ENCODE measurements at regions not wholly inside any gene's neighbourhood (a gene's known extent, or its start where the extent isn't known, plus 50 kb on each side); places are given as distances from the start of the nearest gene placed in this dataset.

DNA sequence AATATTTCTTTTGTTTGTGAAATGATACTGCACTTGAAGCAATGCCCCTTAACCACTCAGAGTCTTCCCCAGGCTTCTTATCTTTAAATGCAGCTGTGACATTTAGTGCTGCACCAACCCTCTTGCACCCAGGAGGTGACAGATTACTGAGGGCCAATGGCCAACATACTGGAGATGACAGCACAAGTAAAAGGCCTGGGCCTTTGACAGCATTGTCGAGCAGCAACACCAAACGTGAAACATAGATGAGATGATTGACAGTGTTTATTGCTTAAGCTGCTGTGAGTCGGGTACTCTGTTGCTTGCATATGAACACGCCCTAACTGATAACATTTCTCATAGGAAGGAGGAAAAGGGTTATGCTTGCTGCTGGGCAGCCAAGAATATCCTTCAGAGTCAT lies 80.3 kb downstream of the THNSL2 start:
- no peak overlapping the region for H3K4me3 ChIP-seq
- TF ChIP-seq, protein P1, sequence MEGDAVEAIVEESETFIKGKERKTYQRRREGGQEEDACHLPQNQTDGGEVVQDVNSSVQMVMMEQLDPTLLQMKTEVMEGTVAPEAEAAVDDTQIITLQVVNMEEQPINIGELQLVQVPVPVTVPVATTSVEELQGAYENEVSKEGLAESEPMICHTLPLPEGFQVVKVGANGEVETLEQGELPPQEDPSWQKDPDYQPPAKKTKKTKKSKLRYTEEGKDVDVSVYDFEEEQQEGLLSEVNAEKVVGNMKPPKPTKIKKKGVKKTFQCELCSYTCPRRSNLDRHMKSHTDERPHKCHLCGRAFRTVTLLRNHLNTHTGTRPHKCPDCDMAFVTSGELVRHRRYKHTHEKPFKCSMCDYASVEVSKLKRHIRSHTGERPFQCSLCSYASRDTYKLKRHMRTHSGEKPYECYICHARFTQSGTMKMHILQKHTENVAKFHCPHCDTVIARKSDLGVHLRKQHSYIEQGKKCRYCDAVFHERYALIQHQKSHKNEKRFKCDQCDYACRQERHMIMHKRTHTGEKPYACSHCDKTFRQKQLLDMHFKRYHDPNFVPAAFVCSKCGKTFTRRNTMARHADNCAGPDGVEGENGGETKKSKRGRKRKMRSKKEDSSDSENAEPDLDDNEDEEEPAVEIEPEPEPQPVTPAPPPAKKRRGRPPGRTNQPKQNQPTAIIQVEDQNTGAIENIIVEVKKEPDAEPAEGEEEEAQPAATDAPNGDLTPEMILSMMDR (IDR thresholded peaks at IDR 0.05) = no peak

DNA sequence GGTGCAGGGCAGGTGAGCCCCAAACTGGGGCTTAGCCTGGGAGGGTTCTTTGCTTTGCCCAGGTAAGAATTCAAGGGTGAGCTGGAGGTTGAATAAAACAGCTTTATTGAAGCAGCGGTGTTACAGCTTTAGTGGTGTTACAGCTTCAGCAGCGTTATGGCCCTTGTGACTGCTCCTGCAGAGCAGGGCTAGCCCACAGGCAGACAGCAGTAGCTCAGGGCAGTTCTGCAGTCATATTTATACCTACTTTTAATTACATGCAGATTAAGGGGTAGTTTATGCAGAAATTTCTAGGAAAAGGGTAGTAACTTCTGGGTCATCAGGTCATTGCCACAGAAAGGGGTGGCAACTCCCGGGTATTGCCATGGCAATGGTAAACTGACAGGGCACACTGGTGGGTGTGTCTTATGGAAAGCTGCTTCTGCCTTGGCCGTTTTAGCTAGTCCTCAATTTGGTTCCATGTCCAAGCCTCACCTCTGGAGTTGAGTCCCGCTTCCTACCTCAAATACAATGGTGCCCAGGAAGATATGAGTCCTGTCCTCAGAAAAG lies 78.2 kb downstream of the THNSL2 start:
- intact Hi-C loops (cut with DNase I) = no loop called here
- TF ChIP-seq, protein P1 (IDR thresholded peaks at IDR 0.05) = no peak
- H3K27me3 ChIP-seq = no peaks in the 10 kb centered on the region
- DNase-seq (ENCODE audit: low spot score in 2 of 2) = no peak
- no peaks in the 10 kb centered on the region for H3K4me1 ChIP-seq
- no peaks in the 10 kb centered on the region for H3K36me3 ChIP-seq
- no peak overlapping the region for H3K27ac ChIP-seq
- no peaks in the 10 kb centered on the region for H3K9me3 ChIP-seq
- no peak overlapping the region for H3K4me3 ChIP-seq

More for the DNA sequence above, 80.3 kb downstream of the THNSL2 start:
- intact Hi-C loops (cut with DNase I) = no loop called here
- Histone ChIP-seq H3K9me3 (no peaks in the 10 kb centered on the region), H3K4me1 (no peaks in the 10 kb centered on the region), H3K36me3 (no peaks in the 10 kb centered on the region), H3K27me3 (no peaks in the 10 kb centered on the region), H3K27ac (no peak overlapping the region)
- DNase-seq (ENCODE audit: low spot score in 2 of 2) = no peak

DNA sequence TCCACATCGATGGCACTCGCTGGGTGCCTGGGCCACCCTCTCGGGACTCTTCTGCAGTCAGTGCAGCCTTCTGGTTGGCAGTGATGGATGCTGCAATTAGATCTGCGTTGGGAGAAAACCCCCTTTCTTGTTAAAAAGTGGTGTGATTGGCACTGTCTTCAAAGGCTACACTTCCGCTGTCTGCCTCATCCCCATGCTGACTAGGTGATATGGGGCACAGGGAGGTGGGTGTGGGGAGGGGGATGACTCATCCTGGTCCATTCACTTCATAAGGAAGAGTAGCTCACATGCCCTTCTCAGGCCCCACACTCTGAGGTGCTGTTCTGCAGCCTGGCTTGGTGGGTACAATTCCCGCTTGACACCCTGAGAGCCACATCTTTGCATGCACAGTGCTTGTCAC lies 77.4 kb downstream of the THNSL2 start:
- Histone ChIP-seq H3K4me1 (no peaks in the 10 kb centered on the region), H3K9me3 (no peaks in the 10 kb centered on the region), H3K27ac (no peak overlapping the region), H3K36me3 (no peaks in the 10 kb centered on the region), H3K4me3 (no peak overlapping the region), H3K27me3 (no peaks in the 10 kb centered on the region)
- intact Hi-C loops (cut with DNase I) = no loop called here
- no peak for DNase-seq (ENCODE audit: low spot score in 2 of 2)
- TF ChIP-seq, protein P1 (IDR thresholded peaks at IDR 0.05) = no peak

DNA sequence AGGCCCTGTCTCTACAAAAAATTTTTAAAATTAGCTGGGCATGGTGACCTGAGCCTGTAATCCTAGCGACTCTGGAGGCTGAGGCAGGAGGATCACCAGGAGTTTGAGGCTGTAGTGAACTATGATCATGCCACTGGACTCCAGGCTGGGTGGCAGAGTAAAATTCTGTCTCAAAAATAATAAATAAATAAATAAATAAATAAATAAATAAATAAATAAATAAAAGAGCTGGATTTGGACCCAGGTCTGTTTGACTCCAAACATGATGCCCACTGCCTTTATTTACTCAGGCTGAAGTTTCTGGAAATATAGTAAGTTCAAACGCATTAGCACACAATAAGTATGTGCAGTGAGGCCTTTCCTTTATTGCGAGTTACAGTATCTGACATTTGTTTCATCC lies 75.0 kb downstream of the THNSL2 start:
- H3K9me3 ChIP-seq = no peaks in the 10 kb centered on the region
- TF ChIP-seq, protein P1 (IDR thresholded peaks at IDR 0.05) = no peak
- intact Hi-C loops (cut with DNase I) = no loop called here
- no peaks in the 10 kb centered on the region for H3K36me3 ChIP-seq
- no peak for DNase-seq (ENCODE audit: low spot score in 2 of 2)
- no peaks in the 10 kb centered on the region for H3K4me1 ChIP-seq
- H3K27me3 ChIP-seq = no peaks in the 10 kb centered on the region
- H3K27ac ChIP-seq = no peak overlapping the region
- H3K4me3 ChIP-seq = no peak overlapping the region

DNA sequence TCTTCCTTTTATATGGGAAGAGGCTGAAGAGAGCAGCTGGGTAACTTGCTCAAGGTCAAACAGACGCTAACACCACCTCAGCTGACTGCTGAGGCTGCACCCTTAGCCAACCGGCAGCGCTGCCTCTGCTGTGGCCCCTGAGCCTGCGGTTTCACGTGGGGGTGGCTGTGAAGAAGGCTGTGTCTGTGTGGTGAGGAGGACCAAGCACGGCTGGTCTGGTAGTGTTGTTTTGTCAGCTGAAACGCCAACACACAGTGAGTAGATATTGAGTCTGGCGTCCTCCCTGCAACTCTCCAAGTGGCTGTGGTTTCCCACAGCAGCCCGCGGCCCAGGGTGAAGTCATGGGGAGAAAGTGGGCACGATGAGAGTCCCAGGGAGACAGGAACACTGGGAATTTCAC lies 69.6 kb downstream of the THNSL2 start:
- H3K36me3 ChIP-seq = no peaks in the 10 kb centered on the region
- no peak overlapping the region for H3K4me3 ChIP-seq
- TF ChIP-seq, protein P1 (IDR thresholded peaks at IDR 0.05) = no peak
- no peak overlapping the region for H3K27ac ChIP-seq
- no peak for DNase-seq (ENCODE audit: low spot score in 2 of 2)
- intact Hi-C loops (cut with DNase I) = no loop called here
- H3K27me3 ChIP-seq = no peaks in the 10 kb centered on the region
- no peaks in the 10 kb centered on the region for H3K4me1 ChIP-seq
- no peaks in the 10 kb centered on the region for H3K9me3 ChIP-seq

DNA sequence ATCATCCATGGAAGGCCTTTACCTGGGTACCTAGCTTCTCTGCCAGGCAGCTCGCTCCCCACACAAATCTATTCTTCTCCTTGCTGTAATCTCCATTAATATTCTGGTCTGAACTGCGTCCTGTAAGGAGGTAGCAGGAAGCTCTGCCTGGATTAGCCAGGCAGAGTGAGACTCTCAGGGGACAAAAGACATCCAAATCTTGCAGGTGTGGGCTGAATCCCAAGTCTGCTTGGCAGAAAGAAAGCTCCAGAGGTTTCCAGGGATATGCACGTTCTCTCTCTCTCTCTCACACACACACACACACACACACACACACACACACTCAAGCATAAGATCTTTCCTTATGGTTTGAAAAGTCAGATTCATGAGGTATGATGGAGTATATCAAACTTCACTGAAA lies 66.5 kb downstream of the THNSL2 start:
- DNase-seq (ENCODE audit: low spot score in 2 of 2) = no peak
- Histone ChIP-seq H3K27me3 (no peaks in the 10 kb centered on the region), H3K4me3 (no peak overlapping the region), H3K4me1 (no peaks in the 10 kb centered on the region), H3K9me3 (no peaks in the 10 kb centered on the region), H3K27ac (no peak overlapping the region), H3K36me3 (no peaks in the 10 kb centered on the region)
- intact Hi-C loops (cut with DNase I) = no loop called here
- TF ChIP-seq, protein P1 (IDR thresholded peaks at IDR 0.05) = no peak
